Smooth muscle cell (in vitro differentiated cells): ENCODE measurements at regions not wholly inside any gene's neighbourhood (a gene's known extent, or its start where the extent isn't known, plus 50 kb on each side); places are given as distances from the start of the nearest gene placed in this dataset.

Experiments
- DNase-seq: peaks from one replicate; lab custom pipeline; 2025; ENCODE audit not compliant: unreplicated experiment; lab: John Stamatoyannopoulos, UW
- H2AFZ ChIP-seq: fragments of 200-600 bp; sonication (generic); 2 replicates; pipeline ENCODE4 v1.6.0; 2016; ENCODE audit warnings: antibody characterized with exemption, low read depth, mild to moderate bottlenecking
- H3F3A ChIP-seq: fragments of 200-600 bp; sonication (generic); 2 replicates; pipeline ENCODE4 v1.6.0; 2017; ENCODE audit warnings: antibody characterized with exemption, low read depth
- H3K27ac ChIP-seq: fragments of 200-600 bp; sonication (generic); 2 replicates; pipeline ENCODE4 v1.5.1; 2016; ENCODE audit warnings: low read depth, mild to moderate bottlenecking
- H3K27me3 ChIP-seq: fragments of 200-600 bp; sonication (generic); 2 replicates; pipeline ENCODE4 v1.6.1; 2016; ENCODE audit warnings: low read depth, mild to moderate bottlenecking
- H3K36me3 ChIP-seq: fragments of 200-600 bp; sonication (generic); 2 replicates; pipeline ENCODE4 v1.5.1; 2016; ENCODE audit warnings: low read depth
- H3K4me1 ChIP-seq: fragments of 200-600 bp; sonication (generic); 2 replicates; pipeline ENCODE4 v1.5.1; 2016; ENCODE audit warnings: low read depth
- H3K4me2 ChIP-seq: fragments of 200-600 bp; sonication (generic); 2 replicates; pipeline ENCODE4 v1.6.0; 2016; ENCODE audit warnings: mild to moderate bottlenecking
- H3K4me3 ChIP-seq: fragments of 200-600 bp; sonication (generic); 2 replicates; pipeline ENCODE4 v1.5.1; 2016; ENCODE audit warnings: mild to moderate bottlenecking
- H3K79me2 ChIP-seq: fragments of 200-600 bp; sonication (generic); 2 replicates; pipeline ENCODE4 v1.6.0; 2016; ENCODE audit warnings: low read depth, mild to moderate bottlenecking
- H3K9ac ChIP-seq: fragments of 200-600 bp; sonication (generic); 2 replicates; pipeline ENCODE4 v1.6.0; 2016; ENCODE audit warnings: low read depth
- H3K9me3 ChIP-seq: fragments of 200-600 bp; sonication (generic); replicated peaks from 2 replicates; pipeline ENCODE4 v1.5.1; 2016; ENCODE audit warnings: low read depth
- H4K20me1 ChIP-seq: fragments of 200-600 bp; sonication (generic); 2 replicates; pipeline ENCODE4 v1.6.0; 2016; ENCODE audit warnings: low read depth
- WGBS: methylation state at CpG from one replicate; pipeline ENCODE4 v1.1.7; 2016; ENCODE audit warnings: low lambda C conversion rate; 5-methylcytosine and 5-hydroxymethylcytosine counted together
- TF ChIP-seq, protein P1 (sequence below): fragments of 200-600 bp; sonication (generic); IDR thresholded peaks from 2 replicates; pipeline ENCODE4 v1.5.1; 2017; ENCODE audit warnings: borderline replicate concordance, mild to moderate bottlenecking, antibody characterized with exemption; ENCODE audit not compliant: insufficient read depth, poor library complexity, severe bottlenecking

DNA sequence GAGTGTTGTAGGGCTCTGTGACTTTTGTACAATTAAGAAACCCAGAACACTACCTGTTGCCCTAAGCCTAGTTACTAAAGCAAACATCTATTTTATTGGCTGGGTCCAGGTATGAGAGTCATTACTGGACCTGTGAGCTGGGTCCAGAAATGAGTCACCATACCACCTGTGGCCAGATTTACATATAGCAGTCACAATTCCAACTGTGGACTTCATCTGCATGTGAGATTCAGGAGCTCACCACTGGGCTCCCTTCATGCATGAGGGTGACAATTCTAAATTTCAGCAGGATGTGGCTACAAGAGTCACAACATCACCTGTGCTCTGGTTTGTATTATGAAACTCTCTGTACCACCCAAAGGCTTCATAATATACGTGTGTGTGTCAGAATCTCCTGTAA, 2038.0 kb downstream of the TP53TG3F start:
- Histone ChIP-seq H3K27ac (no peak overlapping the region), H3K36me3 (no peaks in the 10 kb centered on the region), H4K20me1 (no peaks in the 10 kb centered on the region), H3K9me3 (no peaks in the 10 kb centered on the region), H3K4me3 (no peak overlapping the region), H3K4me2 (no peak overlapping the region), H3K9ac (no peak overlapping the region), H2AFZ (no peak overlapping the region), H3K27me3 (no peaks in the 10 kb centered on the region), H3K4me1 (no peaks in the 10 kb centered on the region), H3F3A (no peaks in the 10 kb centered on the region), H3K79me2 (no peaks in the 10 kb centered on the region)
- 40% methylated on average over 1 of the region's 1 CpG for WGBS
- no peak for DNase-seq
- TF ChIP-seq, protein P1, sequence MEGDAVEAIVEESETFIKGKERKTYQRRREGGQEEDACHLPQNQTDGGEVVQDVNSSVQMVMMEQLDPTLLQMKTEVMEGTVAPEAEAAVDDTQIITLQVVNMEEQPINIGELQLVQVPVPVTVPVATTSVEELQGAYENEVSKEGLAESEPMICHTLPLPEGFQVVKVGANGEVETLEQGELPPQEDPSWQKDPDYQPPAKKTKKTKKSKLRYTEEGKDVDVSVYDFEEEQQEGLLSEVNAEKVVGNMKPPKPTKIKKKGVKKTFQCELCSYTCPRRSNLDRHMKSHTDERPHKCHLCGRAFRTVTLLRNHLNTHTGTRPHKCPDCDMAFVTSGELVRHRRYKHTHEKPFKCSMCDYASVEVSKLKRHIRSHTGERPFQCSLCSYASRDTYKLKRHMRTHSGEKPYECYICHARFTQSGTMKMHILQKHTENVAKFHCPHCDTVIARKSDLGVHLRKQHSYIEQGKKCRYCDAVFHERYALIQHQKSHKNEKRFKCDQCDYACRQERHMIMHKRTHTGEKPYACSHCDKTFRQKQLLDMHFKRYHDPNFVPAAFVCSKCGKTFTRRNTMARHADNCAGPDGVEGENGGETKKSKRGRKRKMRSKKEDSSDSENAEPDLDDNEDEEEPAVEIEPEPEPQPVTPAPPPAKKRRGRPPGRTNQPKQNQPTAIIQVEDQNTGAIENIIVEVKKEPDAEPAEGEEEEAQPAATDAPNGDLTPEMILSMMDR: no peak

DNA sequence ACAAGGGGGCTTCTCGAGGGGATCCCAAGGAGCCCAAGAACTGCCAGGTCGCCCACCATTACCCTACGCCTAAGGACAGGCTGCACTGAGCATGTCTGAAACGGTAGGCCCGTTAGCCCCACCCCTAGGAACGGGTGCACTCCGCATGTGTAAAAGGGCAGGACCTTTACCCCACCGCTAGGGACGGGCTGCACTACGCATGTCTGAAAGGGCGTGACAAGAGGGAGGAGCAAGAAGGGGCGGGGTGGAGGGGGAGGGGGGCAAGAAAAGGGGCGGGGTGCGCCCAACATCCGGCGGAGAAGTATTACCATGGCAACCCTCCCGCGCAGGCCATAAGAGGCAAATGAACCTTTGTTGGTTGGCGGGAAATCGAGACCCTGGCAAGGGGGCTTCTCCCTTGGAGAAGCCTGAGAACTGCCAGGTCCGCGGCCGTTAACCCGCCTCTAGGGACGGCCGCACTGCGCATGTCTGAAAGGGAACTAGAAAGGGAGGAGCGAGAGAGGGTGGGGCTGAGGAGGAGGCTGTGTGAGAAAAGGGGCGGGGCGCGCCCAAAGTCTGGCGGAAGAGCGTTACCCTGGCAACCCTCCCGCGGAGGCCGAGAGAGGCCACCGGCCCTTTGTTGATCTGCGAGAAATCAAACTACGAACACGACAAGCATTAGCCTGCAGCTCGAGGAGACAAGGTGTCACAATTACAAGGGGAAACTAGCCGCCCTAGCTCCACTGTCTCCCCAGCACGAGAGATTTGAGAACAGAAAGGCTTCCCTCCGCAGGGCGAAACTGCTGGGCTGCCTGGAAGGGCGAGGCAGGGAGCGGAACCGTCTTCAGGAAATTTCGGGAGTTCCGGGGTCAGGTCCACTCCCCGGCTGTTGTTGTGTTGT, 2046.8 kb downstream of the TP53TG3F start:
- no peaks in the 10 kb centered on the region for H3K27me3 ChIP-seq
- H3K4me2 ChIP-seq: no peak overlapping the region
- H3K36me3 ChIP-seq: no peaks in the 10 kb centered on the region
- H3K4me3 ChIP-seq: no peak overlapping the region
- H3K27ac ChIP-seq: no peak overlapping the region
- H3F3A ChIP-seq: no peaks in the 10 kb centered on the region
- 87% methylated on average over 37 of the region's 51 CpGs for WGBS
- TF ChIP-seq, protein P1: no peak
- no peaks in the 10 kb centered on the region for H3K9me3 ChIP-seq
- H3K9ac ChIP-seq: no peak overlapping the region
- H4K20me1 ChIP-seq: no peaks in the 10 kb centered on the region
- H3K79me2 ChIP-seq: no peaks in the 10 kb centered on the region
- no peak for DNase-seq
- H2AFZ ChIP-seq: no peak overlapping the region
- no peaks in the 10 kb centered on the region for H3K4me1 ChIP-seq

DNA sequence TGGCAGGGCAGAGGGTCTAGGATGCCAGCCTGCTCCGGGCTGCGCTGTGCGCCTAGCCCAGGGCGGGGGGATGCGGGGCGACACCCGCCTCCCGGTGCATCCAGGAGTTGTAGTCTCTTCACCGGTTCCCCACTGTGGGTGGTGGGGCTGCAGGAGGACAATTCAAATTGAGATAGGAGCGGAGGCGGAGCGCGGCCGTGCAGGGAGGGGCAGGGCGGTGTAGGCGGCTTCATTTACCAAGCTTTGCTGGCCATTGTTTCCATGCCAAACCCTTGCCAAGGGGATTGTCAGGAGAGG, 2047.4 kb downstream of the TP53TG3F start:
- no peak overlapping the region for H2AFZ ChIP-seq
- no peak overlapping the region for H3K4me2 ChIP-seq
- H3K36me3 ChIP-seq: no peaks in the 10 kb centered on the region
- no peak overlapping the region for H3K9ac ChIP-seq
- no peaks in the 10 kb centered on the region for H3K4me1 ChIP-seq
- H3K27me3 ChIP-seq: no peaks in the 10 kb centered on the region
- no peaks in the 10 kb centered on the region for H3K9me3 ChIP-seq
- no peaks in the 10 kb centered on the region for H3F3A ChIP-seq
- DNase-seq: no peak
- H3K4me3 ChIP-seq: no peak overlapping the region
- H4K20me1 ChIP-seq: no peaks in the 10 kb centered on the region
- H3K27ac ChIP-seq: no peak overlapping the region
- no peaks in the 10 kb centered on the region for H3K79me2 ChIP-seq
- WGBS: 96% methylated on average over 16 of the region's 16 CpGs
- TF ChIP-seq, protein P1: no peak

DNA sequence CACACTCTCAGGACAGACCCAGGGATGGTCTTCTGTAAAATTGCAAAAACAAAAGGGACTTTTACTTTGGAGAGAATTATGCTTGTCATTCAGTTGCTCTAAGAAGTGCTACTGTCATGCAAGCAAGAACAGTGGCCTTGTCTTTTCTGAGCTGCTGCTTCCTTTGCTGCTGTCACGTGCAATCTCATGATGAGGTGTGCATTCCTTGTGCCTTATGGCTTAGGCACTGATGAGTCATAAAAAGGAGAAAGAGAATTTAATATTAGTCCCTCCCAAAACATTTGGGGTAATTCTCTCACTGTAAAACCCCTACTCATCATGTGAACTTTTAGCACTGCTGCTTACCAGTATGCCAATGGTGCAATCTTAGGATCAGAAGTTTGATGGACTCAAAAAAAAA, 2051.3 kb downstream of the TP53TG3F start:
- Histone ChIP-seq H3K4me2 (no peak overlapping the region), H3K4me1 (no peaks in the 10 kb centered on the region), H3K79me2 (no peaks in the 10 kb centered on the region), H3K27ac (no peak overlapping the region), H3K4me3 (no peak overlapping the region), H2AFZ (no peak overlapping the region), H3K27me3 (no peaks in the 10 kb centered on the region), H4K20me1 (no peaks in the 10 kb centered on the region), H3F3A (no peaks in the 10 kb centered on the region), H3K9ac (no peak overlapping the region), H3K9me3 (no peaks in the 10 kb centered on the region), H3K36me3 (no peaks in the 10 kb centered on the region)
- no peak for DNase-seq
- WGBS: 8% methylated on average over 1 of the region's 1 CpG
- TF ChIP-seq, protein P1: no peak
